HepG2 (cell line): ENCODE measurements at regions not wholly inside any gene's neighbourhood (a gene's known extent, or its start where the extent isn't known, plus 50 kb on each side); places are given as distances from the start of the nearest gene placed in this dataset.

ENCODE experiments used
- ZNF550 ChIP-seq: sonication (generic); formaldehyde crosslinking; IDR thresholded peaks from 2 replicates; pipeline ENCODE4 v1.4.0; 2020; ENCODE audit warnings: mild to moderate bottlenecking, missing genetic modification reagents, borderline replicate concordance
- TF ChIP-seq, protein P1 (sequence below), 2 experiments: sonication (generic) in 1 of 2; formaldehyde crosslinking in 1 of 2; IDR thresholded peaks; 2 replicates each; pipeline versions ENCODE4 v1.4.0 to v1.6.1; 2018 to 2020; ENCODE audit warnings: missing genetic modification reagents in 2 of 2, borderline replicate concordance in 1 of 2, low read depth in 1 of 2, mild to moderate bottlenecking in 1 of 2, missing biosample characterization in 1 of 2
- TF ChIP-seq, protein P2 (sequence below): sonication (generic); formaldehyde crosslinking; IDR thresholded peaks from one replicate; pipeline ENCODE4 v1.5.1; 2020; ENCODE audit warnings: mild to moderate bottlenecking, missing genetic modification reagents; ENCODE audit errors: not compliant biosample characterization

DNA sequence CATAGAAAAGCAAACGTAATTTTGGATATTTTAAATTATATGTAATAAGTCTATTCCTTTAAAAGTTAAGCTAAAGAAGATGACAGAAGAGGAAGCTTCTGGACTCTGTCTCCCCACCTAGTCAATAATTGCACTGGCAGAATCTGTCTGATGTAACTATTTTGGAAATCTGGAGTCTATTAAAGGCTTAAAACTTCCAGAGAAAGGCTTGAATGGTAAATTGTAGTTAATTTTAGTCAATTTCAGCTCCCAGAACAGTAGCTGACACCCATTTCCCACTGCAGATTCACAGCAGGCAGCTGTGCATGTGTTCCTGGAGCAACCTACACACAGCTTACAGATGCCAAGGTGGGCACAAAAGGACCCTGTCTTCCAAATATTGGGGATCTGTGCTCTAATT lies 304.1 kb downstream of the PCDH20 start (continued):
- TF ChIP-seq, protein P1, sequence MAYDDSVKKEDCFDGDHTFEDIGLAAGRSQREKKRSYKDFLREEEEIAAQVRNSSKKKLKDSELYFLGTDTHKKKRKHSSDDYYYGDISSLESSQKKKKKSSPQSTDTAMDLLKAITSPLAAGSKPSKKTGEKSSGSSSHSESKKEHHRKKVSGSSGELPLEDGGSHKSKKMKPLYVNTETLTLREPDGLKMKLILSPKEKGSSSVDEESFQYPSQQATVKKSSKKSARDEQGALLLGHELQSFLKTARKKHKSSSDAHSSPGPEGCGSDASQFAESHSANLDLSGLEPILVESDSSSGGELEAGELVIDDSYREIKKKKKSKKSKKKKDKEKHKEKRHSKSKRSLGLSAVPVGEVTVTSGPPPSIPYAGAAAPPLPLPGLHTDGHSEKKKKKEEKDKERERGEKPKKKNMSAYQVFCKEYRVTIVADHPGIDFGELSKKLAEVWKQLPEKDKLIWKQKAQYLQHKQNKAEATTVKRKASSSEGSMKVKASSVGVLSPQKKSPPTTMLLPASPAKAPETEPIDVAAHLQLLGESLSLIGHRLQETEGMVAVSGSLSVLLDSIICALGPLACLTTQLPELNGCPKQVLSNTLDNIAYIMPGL (CRISPR knock-in tag; IDR thresholded peaks at IDR 0.05; ENCODE audit: borderline replicate concordance in 1 of 2, low read depth in 1 of 2) = no peak
- TF ChIP-seq, protein P2, sequence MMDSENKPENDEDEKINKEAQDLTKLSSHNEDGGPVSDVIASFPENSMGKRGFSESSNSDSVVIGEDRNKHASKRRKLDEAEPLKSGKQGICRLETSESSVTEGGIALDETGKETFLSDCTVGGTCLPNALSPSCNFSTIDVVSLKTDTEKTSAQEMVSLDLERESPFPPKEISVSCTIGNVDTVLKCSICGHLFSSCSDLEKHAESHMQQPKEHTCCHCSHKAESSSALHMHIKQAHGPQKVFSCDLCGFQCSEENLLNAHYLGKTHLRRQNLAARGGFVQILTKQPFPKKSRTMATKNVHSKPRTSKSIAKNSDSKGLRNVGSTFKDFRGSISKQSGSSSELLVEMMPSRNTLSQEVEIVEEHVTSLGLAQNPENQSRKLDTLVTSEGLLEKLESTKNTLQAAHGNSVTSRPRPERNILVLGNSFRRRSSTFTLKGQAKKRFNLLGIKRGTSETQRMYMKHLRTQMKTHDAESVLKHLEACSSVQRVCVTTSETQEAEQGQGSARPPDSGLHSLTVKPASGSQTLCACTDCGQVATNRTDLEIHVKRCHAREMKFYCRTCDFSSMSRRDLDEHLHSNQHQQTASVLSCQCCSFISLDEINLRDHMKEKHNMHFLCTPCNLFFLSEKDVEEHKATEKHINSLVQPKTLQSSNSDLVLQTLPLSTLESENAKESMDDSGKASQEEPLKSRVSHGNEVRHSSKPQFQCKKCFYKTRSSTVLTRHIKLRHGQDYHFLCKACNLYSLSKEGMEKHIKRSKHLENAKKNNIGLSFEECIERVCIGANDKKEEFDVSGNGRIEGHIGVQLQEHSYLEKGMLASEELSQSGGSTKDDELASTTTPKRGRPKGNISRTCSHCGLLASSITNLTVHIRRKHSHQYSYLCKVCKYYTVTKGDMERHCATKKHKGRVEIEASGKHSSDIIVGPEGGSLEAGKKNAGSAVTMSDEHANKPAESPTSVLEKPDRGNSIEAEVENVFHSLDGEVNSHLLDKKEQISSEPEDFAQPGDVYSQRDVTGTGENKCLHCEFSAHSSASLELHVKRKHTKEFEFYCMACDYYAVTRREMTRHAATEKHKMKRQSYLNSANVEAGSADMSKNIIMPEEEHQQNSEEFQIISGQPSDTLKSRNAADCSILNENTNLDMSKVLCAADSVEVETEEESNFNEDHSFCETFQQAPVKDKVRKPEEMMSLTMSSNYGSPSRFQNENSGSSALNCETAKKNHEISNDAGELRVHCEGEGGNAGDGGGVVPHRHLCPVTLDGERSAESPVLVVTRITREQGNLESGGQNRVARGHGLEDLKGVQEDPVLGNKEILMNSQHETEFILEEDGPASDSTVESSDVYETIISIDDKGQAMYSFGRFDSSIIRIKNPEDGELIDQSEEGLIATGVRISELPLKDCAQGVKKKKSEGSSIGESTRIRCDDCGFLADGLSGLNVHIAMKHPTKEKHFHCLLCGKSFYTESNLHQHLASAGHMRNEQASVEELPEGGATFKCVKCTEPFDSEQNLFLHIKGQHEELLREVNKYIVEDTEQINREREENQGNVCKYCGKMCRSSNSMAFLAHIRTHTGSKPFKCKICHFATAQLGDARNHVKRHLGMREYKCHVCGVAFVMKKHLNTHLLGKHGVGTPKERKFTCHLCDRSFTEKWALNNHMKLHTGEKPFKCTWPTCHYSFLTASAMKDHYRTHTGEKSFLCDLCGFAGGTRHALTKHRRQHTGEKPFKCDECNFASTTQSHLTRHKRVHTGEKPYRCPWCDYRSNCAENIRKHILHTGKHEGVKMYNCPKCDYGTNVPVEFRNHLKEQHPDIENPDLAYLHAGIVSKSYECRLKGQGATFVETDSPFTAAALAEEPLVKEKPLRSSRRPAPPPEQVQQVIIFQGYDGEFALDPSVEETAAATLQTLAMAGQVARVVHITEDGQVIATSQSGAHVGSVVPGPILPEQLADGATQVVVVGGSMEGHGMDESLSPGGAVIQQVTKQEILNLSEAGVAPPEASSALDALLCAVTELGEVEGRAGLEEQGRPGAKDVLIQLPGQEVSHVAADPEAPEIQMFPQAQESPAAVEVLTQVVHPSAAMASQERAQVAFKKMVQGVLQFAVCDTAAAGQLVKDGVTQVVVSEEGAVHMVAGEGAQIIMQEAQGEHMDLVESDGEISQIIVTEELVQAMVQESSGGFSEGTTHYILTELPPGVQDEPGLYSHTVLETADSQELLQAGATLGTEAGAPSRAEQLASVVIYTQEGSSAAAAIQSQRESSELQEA (CRISPR knock-in tag) = no peak
- TF ChIP-seq ZNF550 (CRISPR knock-in tag) = no peak
